ENCODE measurements at regions not wholly inside any gene's neighbourhood (a gene's known extent, or its start where the extent isn't known, plus 50 kb on each side); places are given as distances from the start of the nearest gene placed in this dataset.
"Not testable (repeated sequence)": the region's sequence is repeated elsewhere in the genome, so short reads cannot be mapped to it uniquely, and the experiment has no call there.

DNA sequence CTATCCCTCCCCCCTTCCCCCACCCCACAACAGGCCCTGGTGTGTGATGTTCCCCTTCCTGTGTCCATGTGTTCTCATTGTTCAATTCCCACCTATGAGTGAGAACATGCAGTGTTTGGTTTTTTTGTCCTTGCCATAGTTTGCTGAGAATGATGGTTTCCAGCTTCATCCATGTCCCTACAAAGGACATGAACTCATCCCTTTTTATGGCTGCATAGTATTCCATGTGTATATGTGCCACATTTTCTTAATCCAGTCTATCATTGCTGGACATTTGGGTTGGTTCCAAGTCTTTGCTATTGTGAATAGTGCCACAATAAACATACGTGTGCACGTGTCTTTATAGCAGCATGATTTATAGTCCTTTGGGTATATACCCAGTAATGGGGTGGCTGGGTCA is 52.3 kb upstream of the MAN1A2 start:
- H3K4me1 ChIP-seq; H3K9me3 ChIP-seq; intact Hi-C loops (cut with DNase I); DNase-seq (ENCODE audit: extremely low spot score in 2 of 2); H3K36me3 ChIP-seq; H3K27me3 ChIP-seq; H3K27ac ChIP-seq; H3K4me3 ChIP-seq: not testable (repeated sequence)

DNA sequence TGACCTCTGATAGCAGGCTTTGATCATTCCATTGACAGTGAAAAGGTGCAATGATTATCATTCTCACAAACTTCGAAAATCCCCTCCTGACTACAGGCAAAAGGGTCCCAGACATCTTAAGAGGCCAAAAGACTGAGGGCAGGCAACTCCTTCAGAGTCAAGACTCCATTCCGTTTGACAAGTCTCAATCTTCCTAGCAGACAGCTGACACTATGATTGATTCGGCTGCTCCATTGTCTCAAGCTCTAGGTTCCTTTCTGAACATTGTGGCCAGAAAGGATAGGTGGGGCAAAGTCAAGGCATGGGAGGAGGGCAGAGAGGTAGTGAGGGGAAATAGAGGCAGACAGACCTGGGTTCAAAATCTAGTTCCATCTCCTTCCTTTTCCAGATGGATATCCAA is 53.7 kb upstream of the MAN1A2 start:
- Histone ChIP-seq H3K4me1 (no peaks in the 10 kb centered on the region), H3K27ac (no peak overlapping the region), H3K9me3 (no peaks in the 10 kb centered on the region), H3K36me3 (no peaks in the 10 kb centered on the region), H3K27me3 (no peaks in the 10 kb centered on the region), H3K4me3 (no peak overlapping the region)
- no peak for DNase-seq (ENCODE audit: extremely low spot score in 2 of 2)
- TF ChIP-seq POLR2AphosphoS5 (IDR thresholded peaks at IDR 0.05; ENCODE audit: insufficient read depth in 1 of 2, low read depth in 1 of 2) (no peak), POLR2A (IDR thresholded peaks at IDR 0.05) (no peak)
- TF ChIP-seq, protein P1, sequence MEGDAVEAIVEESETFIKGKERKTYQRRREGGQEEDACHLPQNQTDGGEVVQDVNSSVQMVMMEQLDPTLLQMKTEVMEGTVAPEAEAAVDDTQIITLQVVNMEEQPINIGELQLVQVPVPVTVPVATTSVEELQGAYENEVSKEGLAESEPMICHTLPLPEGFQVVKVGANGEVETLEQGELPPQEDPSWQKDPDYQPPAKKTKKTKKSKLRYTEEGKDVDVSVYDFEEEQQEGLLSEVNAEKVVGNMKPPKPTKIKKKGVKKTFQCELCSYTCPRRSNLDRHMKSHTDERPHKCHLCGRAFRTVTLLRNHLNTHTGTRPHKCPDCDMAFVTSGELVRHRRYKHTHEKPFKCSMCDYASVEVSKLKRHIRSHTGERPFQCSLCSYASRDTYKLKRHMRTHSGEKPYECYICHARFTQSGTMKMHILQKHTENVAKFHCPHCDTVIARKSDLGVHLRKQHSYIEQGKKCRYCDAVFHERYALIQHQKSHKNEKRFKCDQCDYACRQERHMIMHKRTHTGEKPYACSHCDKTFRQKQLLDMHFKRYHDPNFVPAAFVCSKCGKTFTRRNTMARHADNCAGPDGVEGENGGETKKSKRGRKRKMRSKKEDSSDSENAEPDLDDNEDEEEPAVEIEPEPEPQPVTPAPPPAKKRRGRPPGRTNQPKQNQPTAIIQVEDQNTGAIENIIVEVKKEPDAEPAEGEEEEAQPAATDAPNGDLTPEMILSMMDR (IDR thresholded peaks at IDR 0.05), result no peak
- intact Hi-C loops (cut with DNase I), result no loop called here

DNA sequence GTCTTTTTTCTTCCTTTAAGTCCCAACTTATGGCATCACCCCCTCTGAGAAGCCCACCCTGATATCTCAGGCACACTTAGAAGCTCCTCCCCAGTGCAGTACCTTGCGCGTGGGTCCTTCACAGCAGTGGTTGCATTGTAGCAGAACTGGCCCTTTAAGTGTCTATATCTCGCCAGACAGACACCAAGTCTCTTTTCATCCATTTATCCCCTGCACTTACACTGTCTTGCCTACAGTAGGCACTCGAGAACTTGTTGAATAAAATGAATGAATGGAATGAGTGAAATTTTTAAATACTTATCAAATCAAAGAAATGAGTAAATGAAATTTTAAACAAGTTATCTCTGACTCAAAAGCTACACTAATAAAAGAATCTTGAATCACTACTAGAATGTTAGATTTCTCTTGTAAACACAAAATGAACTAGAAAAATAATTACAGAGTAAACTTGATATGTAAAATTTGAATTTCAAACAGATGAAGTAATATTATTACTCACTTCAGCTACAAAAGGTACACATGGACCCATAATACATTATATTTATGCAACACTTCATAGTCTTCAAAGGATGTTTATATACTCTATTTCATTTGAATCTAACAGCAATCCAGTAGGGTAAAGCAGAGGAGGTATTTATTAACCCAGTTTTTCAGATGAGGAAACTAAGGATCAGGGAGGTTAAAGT is 54.7 kb upstream of the MAN1A2 start:
- no peak for DNase-seq (ENCODE audit: extremely low spot score in 2 of 2)
- Histone ChIP-seq H3K9me3 (no peaks in the 10 kb centered on the region), H3K27me3 (no peaks in the 10 kb centered on the region), H3K36me3 (no peaks in the 10 kb centered on the region), H3K4me3 (no peak overlapping the region), H3K27ac (no peak overlapping the region), H3K4me1 (no peaks in the 10 kb centered on the region)
- intact Hi-C loops (cut with DNase I), result no loop called here
- TF ChIP-seq, protein P1 (IDR thresholded peaks at IDR 0.05), result no peak
- TF ChIP-seq POLR2AphosphoS5 (IDR thresholded peaks at IDR 0.05; ENCODE audit: insufficient read depth in 1 of 2, low read depth in 1 of 2), result no peak
- no peak for TF ChIP-seq POLR2A (IDR thresholded peaks at IDR 0.05)

DNA sequence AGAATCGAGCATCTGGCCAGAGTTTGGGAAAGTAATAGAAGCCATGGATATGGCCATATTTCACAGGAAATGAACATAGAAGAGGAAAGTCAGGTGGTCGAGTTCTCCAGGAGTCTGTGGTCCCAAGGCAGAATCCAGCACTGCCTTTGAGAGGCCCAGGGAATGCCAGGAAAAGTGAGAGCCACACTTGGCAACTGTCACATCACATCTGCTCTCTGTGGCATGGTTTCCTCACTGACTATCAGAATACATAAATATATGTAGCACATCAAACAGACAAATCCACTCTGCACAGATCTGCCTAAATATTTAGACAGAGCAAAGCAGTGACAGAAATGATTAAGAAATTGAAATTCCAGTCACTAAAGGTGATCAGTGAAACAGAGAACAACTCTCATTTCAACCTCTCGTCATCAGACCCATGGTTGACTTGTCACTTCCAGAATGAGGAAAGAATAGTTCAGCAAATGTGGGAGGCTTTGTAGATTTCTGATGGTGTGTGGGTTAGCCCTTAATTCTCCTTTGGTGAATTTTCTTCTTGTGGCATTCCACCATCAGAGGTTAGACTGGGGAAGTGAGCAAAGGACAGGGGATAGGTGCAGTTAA is 58.8 kb upstream of the MAN1A2 start:
- H3K27me3 ChIP-seq, result no peaks in the 10 kb centered on the region
- intact Hi-C loops (cut with DNase I), result no loop called here
- no peak overlapping the region for H3K4me3 ChIP-seq
- H3K27ac ChIP-seq, result no peak overlapping the region
- H3K4me1 ChIP-seq, result no peaks in the 10 kb centered on the region
- no peaks in the 10 kb centered on the region for H3K9me3 ChIP-seq
- no peak for DNase-seq (ENCODE audit: extremely low spot score in 2 of 2)
- no peaks in the 10 kb centered on the region for H3K36me3 ChIP-seq
- TF ChIP-seq POLR2A (IDR thresholded peaks at IDR 0.05), result no peak
- TF ChIP-seq POLR2AphosphoS5 (IDR thresholded peaks at IDR 0.05; ENCODE audit: insufficient read depth in 1 of 2, low read depth in 1 of 2), result no peak
- TF ChIP-seq, protein P1 (IDR thresholded peaks at IDR 0.05), result no peak

DNA sequence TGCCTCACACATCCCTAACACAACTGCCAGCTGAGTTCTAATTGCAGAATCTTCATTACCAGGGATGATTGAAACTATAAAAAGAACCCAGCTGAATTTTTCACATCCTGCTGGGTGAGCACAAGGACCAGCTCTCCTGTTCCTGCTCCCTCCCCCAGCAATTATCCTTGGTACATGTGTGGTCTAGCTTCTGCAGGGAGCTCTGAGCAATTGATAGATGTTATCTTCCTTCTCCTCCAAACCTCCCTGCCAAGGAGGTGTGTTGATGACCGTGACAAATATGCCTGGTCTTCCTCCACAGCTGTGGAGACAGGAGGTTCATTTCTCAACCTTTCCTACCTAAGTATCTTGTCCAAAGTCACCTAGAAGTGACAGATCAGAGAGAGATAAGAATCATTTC is 65.3 kb upstream of the MAN1A2 start:
- intact Hi-C loops (cut with DNase I), result no loop called here
- TF ChIP-seq POLR2AphosphoS5 (IDR thresholded peaks at IDR 0.05; ENCODE audit: insufficient read depth in 1 of 2, low read depth in 1 of 2) (no peak), POLR2A (IDR thresholded peaks at IDR 0.05) (no peak)
- TF ChIP-seq, protein P1 (IDR thresholded peaks at IDR 0.05), result no peak
- H3K4me3 ChIP-seq, result no peak overlapping the region
- no peaks in the 10 kb centered on the region for H3K27me3 ChIP-seq
- no peaks in the 10 kb centered on the region for H3K9me3 ChIP-seq
- H3K4me1 ChIP-seq, result no peaks in the 10 kb centered on the region
- H3K27ac ChIP-seq, result no peak overlapping the region
- DNase-seq (ENCODE audit: extremely low spot score in 2 of 2), result no peak
- H3K36me3 ChIP-seq, result no peaks in the 10 kb centered on the region

DNA sequence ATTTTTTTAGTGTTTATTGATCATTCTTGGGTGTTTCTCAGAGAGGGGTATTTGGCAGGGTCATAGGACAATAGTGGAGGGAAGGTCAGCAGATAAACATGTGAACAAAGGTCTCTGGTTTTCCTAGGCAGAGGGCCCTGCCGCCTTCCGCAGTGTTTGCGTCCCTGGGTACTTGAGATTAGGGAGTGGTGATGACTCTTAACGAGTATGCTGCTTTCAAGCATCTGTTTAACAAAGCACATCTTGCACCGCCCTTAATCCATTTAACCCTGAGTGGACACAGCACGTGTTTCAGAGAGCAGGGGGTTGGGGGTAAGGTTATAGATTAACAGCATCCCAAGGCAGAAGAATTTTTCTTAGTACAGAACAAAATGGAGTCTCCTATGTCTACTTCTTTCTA is 67.1 kb upstream of the MAN1A2 start:
- H3K36me3 ChIP-seq; H3K4me1 ChIP-seq; H3K27me3 ChIP-seq; H3K27ac ChIP-seq; H3K4me3 ChIP-seq; intact Hi-C loops (cut with DNase I); DNase-seq (ENCODE audit: extremely low spot score in 2 of 2); H3K9me3 ChIP-seq: not testable (repeated sequence)
